CD4-positive, alpha-beta T cell (primary cell): ENCODE measurements at regions not wholly inside any gene's neighbourhood (a gene's known extent, or its start where the extent isn't known, plus 50 kb on each side); places are given as distances from the start of the nearest gene placed in this dataset.

Experiments used
- ATAC-seq: fragments of 200-7000 bp; cut with Tn5 transposase; one replicate; pipeline ENCODE4 v1.10.0; 2022; ENCODE audit warnings: mild to moderate bottlenecking; ENCODE audit not compliant: poor library complexity
- CTCF ChIA-PET: fragments of 350-600 bp; sonication (Branson Sonifier 250); formaldehyde crosslinking; loops from one replicate; lab custom pipeline; 2021; ENCODE audit warnings: antibody characterized with exemption, inconsistent platforms; lab: Charles Lee
- POLR2A ChIA-PET: fragments of 350-600 bp; sonication (Branson Sonifier 250); formaldehyde crosslinking; loops from one replicate; lab custom pipeline; 2021; ENCODE audit warnings: antibody characterized with exemption, inconsistent platforms; lab: Charles Lee
- DNase-seq, 14 experiments: peaks; one replicate each; pipeline ENCODE4 v3.0.0-alpha.2; 2013 to 2020; ENCODE audit warnings: mixed read lengths in 2 of 14
- H3K27ac ChIP-seq, 2 donors: one replicate each; pipeline versions ENCODE4 v1.5.1 to v1.7.0; 2013; ENCODE audit warnings: low read length in 2 of 2, low read depth in 1 of 2, mild to moderate bottlenecking in 1 of 2
- H3K27me3 ChIP-seq, 2 experiments: 1 replicate in 1 of 2; 2 replicates in 1 of 2; pipeline versions ENCODE4 v1.6.1 to v1.7.0; 2013; ENCODE audit warnings: low read length in 2 of 2, control low read depth in 1 of 2, mild to moderate bottlenecking in 1 of 2, moderate library complexity in 1 of 2; ENCODE audit not compliant: insufficient read depth in 2 of 2, control insufficient read depth in 1 of 2
- H3K36me3 ChIP-seq: one replicate; pipeline ENCODE4 v1.6.1; 2013; ENCODE audit warnings: low read length, control low read depth; ENCODE audit not compliant: insufficient read depth
- H3K4me1 ChIP-seq: one replicate; pipeline ENCODE4 v1.6.1; 2013; ENCODE audit warnings: low read length, control low read depth; ENCODE audit not compliant: insufficient read depth
- H3K4me3 ChIP-seq: one replicate; pipeline ENCODE4 v1.5.1; 2013; ENCODE audit warnings: mild to moderate bottlenecking, low read length, moderate library complexity
- H3K9me3 ChIP-seq, 2 experiments: 1 replicate in 1 of 2; 2 replicates in 1 of 2; pipeline versions ENCODE4 v1.6.1 to v1.7.0; 2013; ENCODE audit warnings: low read length in 2 of 2, mild to moderate bottlenecking in 2 of 2, control low read depth in 1 of 2, moderate library complexity in 1 of 2; ENCODE audit not compliant: control insufficient read depth in 1 of 2, insufficient read depth in 1 of 2
- H3K27ac Mint-ChIP-seq: one replicate; pipeline ENCODE4 v1.8.0; 2020; ENCODE audit warnings: mixed read lengths
- H3K27me3 Mint-ChIP-seq: one replicate; pipeline ENCODE4 v1.8.0; 2021; ENCODE audit warnings: mixed read lengths
- H3K36me3 Mint-ChIP-seq: one replicate; pipeline ENCODE4 v1.8.0; 2021; ENCODE audit warnings: low read depth, mixed read lengths
- H3K4me1 Mint-ChIP-seq: one replicate; pipeline ENCODE4 v1.8.0; 2021; ENCODE audit warnings: low read depth, mixed read lengths
- H3K4me3 Mint-ChIP-seq: one replicate; pipeline ENCODE4 v1.8.0; 2020; ENCODE audit warnings: mild to moderate bottlenecking, mixed read lengths
- H3K9me3 Mint-ChIP-seq: one replicate; pipeline ENCODE4 v1.8.0; 2020; ENCODE audit warnings: mixed read lengths
- intact Hi-C, 2 experiments: fragments of 100-400 bp; cut with DNase I in 1 of 2; cut with micrococcal nuclease in 1 of 2; formaldehyde crosslinking; loops; one replicate each; pipeline versions ENCODE4 v1.15.1 to v1.9.0; 2023 to 2025; cut with DNase I, micrococcal nuclease
- TF ChIP-seq, protein P1 (sequence below): fragments of 200-600 bp; IDR thresholded peaks from one replicate; pipeline ENCODE4 v1.8.0; 2022; ENCODE audit warnings: antibody characterized with exemption, mild to moderate bottlenecking

GRCh38 chr1:71232786-71233185 lies 152.0 kb upstream of the ZRANB2 start:
- H3K4me1 Mint-ChIP-seq = no peaks in the 10 kb centered on the region
- DNase-seq (no peak), ATAC-seq (no peak)
- H3K36me3 Mint-ChIP-seq = no peaks in the 10 kb centered on the region
- intact Hi-C loops = no loop called here
- H3K27ac ChIP-seq = no peak overlapping the region
- no peaks in the 10 kb centered on the region for H3K9me3 Mint-ChIP-seq
- ChIA-PET POLR2A (no interaction called here), CTCF (no interaction called here)
- no peaks in the 10 kb centered on the region for H3K27me3 ChIP-seq
- H3K27ac Mint-ChIP-seq = no peak overlapping the region
- no peaks in the 10 kb centered on the region for H3K4me1 ChIP-seq
- H3K27me3 Mint-ChIP-seq = no peaks in the 10 kb centered on the region
- no peaks in the 10 kb centered on the region for H3K36me3 ChIP-seq
- H3K4me3 ChIP-seq = no peak overlapping the region
- no peaks in the 10 kb centered on the region for H3K9me3 ChIP-seq
- TF ChIP-seq, protein P1, sequence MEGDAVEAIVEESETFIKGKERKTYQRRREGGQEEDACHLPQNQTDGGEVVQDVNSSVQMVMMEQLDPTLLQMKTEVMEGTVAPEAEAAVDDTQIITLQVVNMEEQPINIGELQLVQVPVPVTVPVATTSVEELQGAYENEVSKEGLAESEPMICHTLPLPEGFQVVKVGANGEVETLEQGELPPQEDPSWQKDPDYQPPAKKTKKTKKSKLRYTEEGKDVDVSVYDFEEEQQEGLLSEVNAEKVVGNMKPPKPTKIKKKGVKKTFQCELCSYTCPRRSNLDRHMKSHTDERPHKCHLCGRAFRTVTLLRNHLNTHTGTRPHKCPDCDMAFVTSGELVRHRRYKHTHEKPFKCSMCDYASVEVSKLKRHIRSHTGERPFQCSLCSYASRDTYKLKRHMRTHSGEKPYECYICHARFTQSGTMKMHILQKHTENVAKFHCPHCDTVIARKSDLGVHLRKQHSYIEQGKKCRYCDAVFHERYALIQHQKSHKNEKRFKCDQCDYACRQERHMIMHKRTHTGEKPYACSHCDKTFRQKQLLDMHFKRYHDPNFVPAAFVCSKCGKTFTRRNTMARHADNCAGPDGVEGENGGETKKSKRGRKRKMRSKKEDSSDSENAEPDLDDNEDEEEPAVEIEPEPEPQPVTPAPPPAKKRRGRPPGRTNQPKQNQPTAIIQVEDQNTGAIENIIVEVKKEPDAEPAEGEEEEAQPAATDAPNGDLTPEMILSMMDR = no peak
- H3K4me3 Mint-ChIP-seq = no peak overlapping the region

DNA sequence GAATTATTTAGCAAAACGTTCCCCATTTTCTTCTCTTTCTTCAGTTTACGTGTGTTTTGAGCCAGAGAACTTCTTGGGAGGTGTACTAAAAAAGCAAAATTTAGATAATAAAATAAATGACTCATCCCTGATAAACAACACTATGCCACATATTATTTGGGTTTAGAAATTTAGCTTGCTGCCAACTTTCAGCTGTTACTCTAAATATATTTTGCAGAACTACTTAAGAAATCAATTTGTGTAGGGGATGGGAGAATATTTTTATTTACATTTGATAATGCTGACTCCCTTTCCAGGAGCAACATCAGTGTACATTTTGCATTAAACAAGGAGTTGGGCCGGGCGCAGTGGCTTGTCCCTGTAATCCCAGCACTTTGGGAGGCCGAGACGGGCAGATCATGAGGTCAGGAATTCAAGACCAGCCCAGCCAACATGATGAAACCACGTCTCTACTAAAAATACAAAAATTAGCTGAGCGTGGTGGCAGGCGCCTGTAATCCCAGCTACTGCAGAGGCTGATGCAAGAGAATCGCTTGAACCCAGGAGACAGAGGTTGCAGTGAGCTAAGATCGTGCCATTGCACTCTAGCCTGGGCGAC lies 151.4 kb upstream of the ZRANB2 start:
- H3K4me1 ChIP-seq = no peaks in the 10 kb centered on the region
- no peaks in the 10 kb centered on the region for H3K36me3 Mint-ChIP-seq
- DNase-seq = no peak
- no peaks in the 10 kb centered on the region for H3K9me3 Mint-ChIP-seq
- H3K36me3 ChIP-seq = no peaks in the 10 kb centered on the region
- H3K4me3 ChIP-seq = no peak overlapping the region
- no peaks in the 10 kb centered on the region for H3K9me3 ChIP-seq
- H3K27me3 ChIP-seq = no peaks in the 10 kb centered on the region
- H3K27ac Mint-ChIP-seq = no peak overlapping the region
- ChIA-PET POLR2A (no interaction called here), CTCF (no interaction called here)
- no peak for ATAC-seq
- H3K27me3 Mint-ChIP-seq = no peaks in the 10 kb centered on the region
- TF ChIP-seq, protein P1 = no peak
- no peaks in the 10 kb centered on the region for H3K4me1 Mint-ChIP-seq
- intact Hi-C loops = no loop called here
- no peak overlapping the region for H3K27ac ChIP-seq
- no peak overlapping the region for H3K4me3 Mint-ChIP-seq

- ChIA-PET POLR2A (no interaction called here), CTCF (no interaction called here)
- Histone ChIP-seq H3K27me3 (no peaks in the 10 kb centered on the region), H3K4me3 (no peak overlapping the region), H3K36me3 (no peaks in the 10 kb centered on the region), H3K4me1 (no peaks in the 10 kb centered on the region), H3K9me3 (no peaks in the 10 kb centered on the region), H3K27ac (no peak overlapping the region)
- Mint-ChIP-seq H3K4me1 (no peaks in the 10 kb centered on the region), H3K4me3 (no peak overlapping the region), H3K9me3 (no peaks in the 10 kb centered on the region), H3K36me3 (no peaks in the 10 kb centered on the region), H3K27me3 (no peaks in the 10 kb centered on the region), H3K27ac (no peak overlapping the region)
- no peak for ATAC-seq
- no peak for DNase-seq
- intact Hi-C loops = no loop called here
- TF ChIP-seq, protein P1 = no peak
Observed at GRCh38 chr1:71231751-71232150, 150.9 kb upstream of the ZRANB2 start.
